A549 (cell line): ENCODE measurements at regions not wholly inside any gene's neighbourhood (a gene's known extent, or its start where the extent isn't known, plus 50 kb on each side); places are given as distances from the start of the nearest gene placed in this dataset.

Source experiments
- ATAC-seq, 2 experiments: fragments of 200-7000 bp in 1 of 2; fragments of >200 bp in 1 of 2; cut with Nextera tagmentation in 1 of 2; cut with Tn5 transposase in 1 of 2; 3 replicates each; pipeline versions ENCODE4 v1.8.0 to v1.9.1; 2018 to 2020; ENCODE audit warnings: mild to moderate bottlenecking in 1 of 2, moderate library complexity in 1 of 2
- CTCF ChIA-PET: fragments of 300-600 bp; sonication (Branson Sonifier 250); formaldehyde crosslinking; extraction: SDS; loops from one replicate; lab custom pipeline; 2021; ENCODE audit warnings: antibody characterized with exemption, inconsistent platforms; lab: Yijun Ruan, JAX
- POLR2A ChIA-PET: fragments of 350-600 bp; formaldehyde crosslinking; extraction: SDS; loops from one replicate; lab custom pipeline; 2021; ENCODE audit warnings: antibody characterized with exemption, inconsistent platforms; lab: Yijun Ruan, JAX
- DNase-seq, 2 experiments: peaks; one replicate each; pipeline versions ENCODE4 v3.0.0 to v3.0.0-alpha.2; 2011 to 2016; ENCODE audit warnings: low read depth in 1 of 2, low spot score in 1 of 2
- FAIRE-seq: peaks from 2 replicates; lab custom pipeline; 2011; peaks lifted over from hg19 to GRCh38; lab: Jason Lieb, UNC
- H3K27ac ChIP-seq, 2 experiments: fragments of >200 bp; sonication (Bioruptor Twin); formaldehyde crosslinking; 3 replicates each; pipeline ENCODE4 v1.5.1; 2016 to 2017
- H3K4me1 ChIP-seq: fragments of >200 bp; sonication (Bioruptor Twin); formaldehyde crosslinking; 3 replicates; pipeline ENCODE4 v1.6.1; 2016
- H3K4me2 ChIP-seq: fragments of >200 bp; sonication (Bioruptor Twin); formaldehyde crosslinking; 3 replicates; pipeline ENCODE4 v1.6.1; 2016
- H3K4me3 ChIP-seq: fragments of >200 bp; sonication (Bioruptor Twin); formaldehyde crosslinking; 3 replicates; pipeline ENCODE4 v1.5.1; 2016
- H3K9me3 ChIP-seq: fragments of >200 bp; sonication (Bioruptor Twin); formaldehyde crosslinking; 3 replicates; pipeline ENCODE4 v1.6.1; 2016
- BHLHE40 ChIP-seq: IDR thresholded peaks from 2 replicates; pipeline ENCODE4 v1.6.1; 2012; ENCODE audit warnings: low read depth, low read length, inconsistent platforms
- CHD4 ChIP-seq: fragments of 200-600 bp; sonication (generic); IDR thresholded peaks from 2 replicates; pipeline ENCODE4 v1.6.1; 2016; ENCODE audit warnings: antibody characterized with exemption, mild to moderate bottlenecking, borderline replicate concordance
- E2F6 ChIP-seq: IDR thresholded peaks from 2 replicates; pipeline ENCODE4 v1.6.1; 2012; ENCODE audit warnings: low read depth, borderline replicate concordance
- ESRRA ChIP-seq: fragments of 150-350 bp; IDR thresholded peaks from 2 replicates; pipeline ENCODE4 v1.6.1; 2014; ENCODE audit warnings: mild to moderate bottlenecking, low read length, borderline replicate concordance
- FOXS1 ChIP-seq: fragments of 250-450 bp; sonication (Bioruptor Pico); IDR thresholded peaks from 2 replicates; pipeline ENCODE4 v1.5.0; 2020; ENCODE audit warnings: mild to moderate bottlenecking, moderate library complexity
- HOXB5 ChIP-seq: fragments of 250-450 bp; sonication (Bioruptor Pico); IDR thresholded peaks from 2 replicates; pipeline ENCODE4 v1.5.0; 2020; ENCODE audit warnings: mild to moderate bottlenecking, moderate library complexity
- MAFK ChIP-seq: fragments of 450-650 bp; IDR thresholded peaks from 2 replicates; pipeline ENCODE4 v1.6.1; 2014; ENCODE audit not compliant: partially characterized antibody
- NR3C1 ChIP-seq: fragments of >200 bp; sonication (Bioruptor Twin); formaldehyde crosslinking; IDR thresholded peaks from 3 replicates; pipeline ENCODE4 v1.6.1; 2017
- PHF8 ChIP-seq: fragments of 200-600 bp; sonication (generic); IDR thresholded peaks from 2 replicates; pipeline ENCODE4 v1.6.1; 2016; ENCODE audit warnings: low read depth, mild to moderate bottlenecking, antibody characterized with exemption, moderate library complexity, borderline replicate concordance
- RCOR1 ChIP-seq: fragments of 150-350 bp; IDR thresholded peaks from 2 replicates; pipeline ENCODE4 v1.6.1; 2014; ENCODE audit warnings: antibody characterized with exemption, low read length, low read depth
- RFX5 ChIP-seq: fragments of 450-650 bp; IDR thresholded peaks from 2 replicates; pipeline ENCODE4 v1.7.1; 2014; ENCODE audit warnings: antibody characterized with exemption, mild to moderate bottlenecking, moderate library complexity
- RNF2 ChIP-seq: fragments of 200-600 bp; sonication (generic); IDR thresholded peaks from 2 replicates; pipeline ENCODE4 v1.6.1; 2016; ENCODE audit warnings: low read depth, mild to moderate bottlenecking, antibody characterized with exemption, moderate library complexity, borderline replicate concordance
- SREBF2 ChIP-seq: fragments of 450-650 bp; IDR thresholded peaks from 2 replicates; pipeline ENCODE4 v1.6.1; 2014; ENCODE audit warnings: mild to moderate bottlenecking, moderate library complexity
- TFCP2L1 ChIP-seq: fragments of 250-450 bp; sonication (Bioruptor Pico); IDR thresholded peaks from 2 replicates; pipeline ENCODE4 v1.5.0; 2021; ENCODE audit warnings: mild to moderate bottlenecking
- TP53 ChIP-seq: fragments of 250-450 bp; sonication (Bioruptor Pico); IDR thresholded peaks from 2 replicates; pipeline ENCODE4 v1.5.0; 2021; ENCODE audit warnings: mild to moderate bottlenecking, moderate library complexity
- WGBS: methylation state at CpG from one replicate; pipeline ENCODE4 v1.1.6; 2017; ENCODE audit errors: missing lambda C conversion rate; 5-methylcytosine and 5-hydroxymethylcytosine counted together
- TF ChIP-seq, protein P1 (sequence below): IDR thresholded peaks from 2 replicates; pipeline ENCODE4 v1.6.1; 2012
- TF ChIP-seq, protein P2 (sequence below): fragments of 200-600 bp; sonication (generic); IDR thresholded peaks from 2 replicates; pipeline ENCODE4 v1.6.1; 2016; ENCODE audit warnings: antibody characterized with exemption, mild to moderate bottlenecking, moderate library complexity
- TF ChIP-seq, protein P3 (sequence below): IDR thresholded peaks from 2 replicates; pipeline ENCODE4 v1.6.1; 2012

DNA sequence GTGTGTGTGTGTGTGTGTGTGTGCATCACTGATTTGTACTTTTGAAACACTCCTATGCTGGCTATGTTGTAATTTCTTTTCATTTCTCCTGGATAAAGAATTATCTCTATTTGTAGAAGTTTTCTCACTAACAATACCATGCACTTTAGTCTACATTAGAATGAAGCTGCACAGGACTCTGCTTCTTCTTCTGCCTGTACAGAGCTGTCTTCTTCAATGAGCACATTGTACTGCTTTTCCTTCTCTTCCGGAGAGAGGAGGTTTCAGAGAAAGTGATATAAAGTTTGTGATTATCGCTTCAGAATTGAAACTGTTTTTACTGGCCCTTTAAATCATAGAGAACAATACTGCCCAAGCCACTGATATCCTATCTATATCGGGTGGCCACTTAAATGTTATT, 677.0 kb downstream of the NR2F1-AS1 start:
- Histone ChIP-seq H3K4me2 (no peak overlapping the region), H3K9me3 (no peaks in the 10 kb centered on the region), H3K27ac (no peak overlapping the region), H3K4me1 (peaks cover 8% of the 10 kb centered on the region; the same call in 1 of the 3 replicates), H3K4me3 (no peak overlapping the region)
- TF ChIP-seq HOXB5 (CRISPR knock-in tag) (no peak), PHF8 (no peak), RFX5 (no peak), FOXS1 (no peak), ESRRA (no peak), RNF2 (no peak), MAFK (no peak), NR3C1 (no peak), BHLHE40 (no peak), RCOR1 (no peak), SREBF2 (no peak), TFCP2L1 (CRISPR knock-in tag) (no peak)
- TF ChIP-seq, protein P1, sequence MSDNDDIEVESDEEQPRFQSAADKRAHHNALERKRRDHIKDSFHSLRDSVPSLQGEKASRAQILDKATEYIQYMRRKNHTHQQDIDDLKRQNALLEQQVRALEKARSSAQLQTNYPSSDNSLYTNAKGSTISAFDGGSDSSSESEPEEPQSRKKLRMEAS = no peak
- TF ChIP-seq, protein P2, sequence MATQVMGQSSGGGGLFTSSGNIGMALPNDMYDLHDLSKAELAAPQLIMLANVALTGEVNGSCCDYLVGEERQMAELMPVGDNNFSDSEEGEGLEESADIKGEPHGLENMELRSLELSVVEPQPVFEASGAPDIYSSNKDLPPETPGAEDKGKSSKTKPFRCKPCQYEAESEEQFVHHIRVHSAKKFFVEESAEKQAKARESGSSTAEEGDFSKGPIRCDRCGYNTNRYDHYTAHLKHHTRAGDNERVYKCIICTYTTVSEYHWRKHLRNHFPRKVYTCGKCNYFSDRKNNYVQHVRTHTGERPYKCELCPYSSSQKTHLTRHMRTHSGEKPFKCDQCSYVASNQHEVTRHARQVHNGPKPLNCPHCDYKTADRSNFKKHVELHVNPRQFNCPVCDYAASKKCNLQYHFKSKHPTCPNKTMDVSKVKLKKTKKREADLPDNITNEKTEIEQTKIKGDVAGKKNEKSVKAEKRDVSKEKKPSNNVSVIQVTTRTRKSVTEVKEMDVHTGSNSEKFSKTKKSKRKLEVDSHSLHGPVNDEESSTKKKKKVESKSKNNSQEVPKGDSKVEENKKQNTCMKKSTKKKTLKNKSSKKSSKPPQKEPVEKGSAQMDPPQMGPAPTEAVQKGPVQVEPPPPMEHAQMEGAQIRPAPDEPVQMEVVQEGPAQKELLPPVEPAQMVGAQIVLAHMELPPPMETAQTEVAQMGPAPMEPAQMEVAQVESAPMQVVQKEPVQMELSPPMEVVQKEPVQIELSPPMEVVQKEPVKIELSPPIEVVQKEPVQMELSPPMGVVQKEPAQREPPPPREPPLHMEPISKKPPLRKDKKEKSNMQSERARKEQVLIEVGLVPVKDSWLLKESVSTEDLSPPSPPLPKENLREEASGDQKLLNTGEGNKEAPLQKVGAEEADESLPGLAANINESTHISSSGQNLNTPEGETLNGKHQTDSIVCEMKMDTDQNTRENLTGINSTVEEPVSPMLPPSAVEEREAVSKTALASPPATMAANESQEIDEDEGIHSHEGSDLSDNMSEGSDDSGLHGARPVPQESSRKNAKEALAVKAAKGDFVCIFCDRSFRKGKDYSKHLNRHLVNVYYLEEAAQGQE = no peak
- no peak for ATAC-seq
- no peak for FAIRE-seq
- no peak for DNase-seq
- WGBS = 80% methylated on average over 3 of the region's 3 CpGs
- ChIA-PET CTCF (interaction anchor here (1.0 kb wide), 1 partner anchor 681 kb away, joined by 3 read pairs; no protein-coding TSS in a partner anchor), POLR2A (no interaction called here)

- TF ChIP-seq, protein P3, sequence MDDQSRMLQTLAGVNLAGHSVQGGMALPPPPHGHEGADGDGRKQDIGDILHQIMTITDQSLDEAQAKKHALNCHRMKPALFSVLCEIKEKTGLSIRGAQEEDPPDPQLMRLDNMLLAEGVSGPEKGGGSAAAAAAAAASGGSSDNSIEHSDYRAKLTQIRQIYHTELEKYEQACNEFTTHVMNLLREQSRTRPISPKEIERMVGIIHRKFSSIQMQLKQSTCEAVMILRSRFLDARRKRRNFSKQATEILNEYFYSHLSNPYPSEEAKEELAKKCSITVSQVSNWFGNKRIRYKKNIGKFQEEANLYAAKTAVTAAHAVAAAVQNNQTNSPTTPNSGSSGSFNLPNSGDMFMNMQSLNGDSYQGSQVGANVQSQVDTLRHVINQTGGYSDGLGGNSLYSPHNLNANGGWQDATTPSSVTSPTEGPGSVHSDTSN = no peak
- TF ChIP-seq CHD4 (no peak), E2F6 (no peak)
- ATAC-seq = no peak
Measured at GRCh38 chr5:92899611-92900010, 681.4 kb downstream of the NR2F1-AS1 start.

DNA sequence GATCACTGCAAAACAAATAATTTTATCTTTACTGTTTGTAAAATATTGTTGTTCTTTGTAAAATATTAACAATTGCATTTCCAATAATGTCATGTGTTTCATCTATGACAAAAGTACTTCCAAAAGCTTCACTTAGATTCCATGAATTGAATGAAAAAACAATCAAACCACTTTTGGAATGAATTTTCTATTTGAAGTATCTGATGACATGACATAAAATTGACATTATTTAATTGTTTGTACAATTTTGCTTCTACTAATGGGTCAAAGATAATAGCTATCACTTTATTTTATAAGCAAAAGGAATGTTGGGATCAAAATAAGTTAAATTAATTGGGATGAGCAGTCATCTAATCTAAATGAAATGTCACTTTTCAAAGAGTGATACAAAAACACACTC, 684.3 kb downstream of the NR2F1-AS1 start:
- FAIRE-seq (no peak), ATAC-seq (no peak), DNase-seq (no peak)
- CTCF ChIA-PET = no interaction called here
- POLR2A ChIA-PET = no interaction called here
- TF ChIP-seq TP53 (CRISPR knock-in tag) (no peak), MAFK (peak; percentile 83)
- H3K27ac ChIP-seq = no peak overlapping the region
- H3K4me1 ChIP-seq = no peaks in the 10 kb centered on the region
- H3K9me3 ChIP-seq = no peaks in the 10 kb centered on the region
- H3K4me2 ChIP-seq = no peak overlapping the region
- no peak overlapping the region for H3K4me3 ChIP-seq

More at GRCh38 chr5:92899611-92900010, 681.4 kb downstream of the NR2F1-AS1 start:
- ChIA-PET CTCF (interaction anchor here (0.5 kb wide), 1 partner anchor 101 kb away, joined by 3 read pairs; no protein-coding TSS in a partner anchor), POLR2A (no interaction called here)
- Histone ChIP-seq H3K9me3 (no peaks in the 10 kb centered on the region), H3K4me2 (no peak overlapping the region), H3K4me1 (no peaks in the 10 kb centered on the region), H3K4me3 (no peak overlapping the region), H3K27ac (no peak overlapping the region)
- no peak for DNase-seq
- WGBS = 79% methylated on average over 4 of the region's 4 CpGs
- FAIRE-seq = no peak
